Motor neuron (in vitro differentiated cells): ENCODE measurements at regions not wholly inside any gene's neighbourhood (a gene's known extent, or its start where the extent isn't known, plus 50 kb on each side); places are given as distances from the start of the nearest gene placed in this dataset.
"Not testable (repeated sequence)": the region's sequence is repeated elsewhere in the genome, so short reads cannot be mapped to it uniquely, and the experiment has no call there.

Experiments
- ATAC-seq, 8 experiments: fragments of 200-7000 bp; cut with Tn5 transposase; replicated peaks in 6 of 8; 2 replicates each; pipeline ENCODE4 v1.8.0; 2021; ENCODE audit warnings: mild to moderate bottlenecking in 8 of 8, moderate library complexity in 8 of 8
- H3K27ac ChIP-seq, 2 donors: fragments of 250-450 bp; sonication (Bioruptor Pico); 2 replicates each; pipeline ENCODE4 v1.9.0; 2021; ENCODE audit warnings: antibody characterized with exemption in 2 of 2, mild to moderate bottlenecking in 2 of 2, moderate library complexity in 1 of 2
- H3K4me1 ChIP-seq, 2 donors: fragments of 250-450 bp; sonication (Bioruptor Pico); replicated peaks in 1 of 2; 2 replicates each; pipeline ENCODE4 v1.6.1; 2021; ENCODE audit warnings: antibody characterized with exemption in 2 of 2, mild to moderate bottlenecking in 2 of 2, moderate library complexity in 1 of 2
- H3K4me3 ChIP-seq, 5 donors: fragments of 250-450 bp; sonication (Bioruptor Pico); 2 replicates each; pipeline ENCODE4 v1.9.0; 2021; ENCODE audit warnings: antibody characterized with exemption in 5 of 5, mild to moderate bottlenecking in 5 of 5, moderate library complexity in 4 of 5
- WGBS, 10 experiments: fragments of 450-650 bp; shearing (Covaris generic); methylation state at CpG; one replicate each; pipeline ENCODE4 v1.0.0; 2022; 5-methylcytosine and 5-hydroxymethylcytosine counted together
- in situ Hi-C, 9 experiments: fragments of 400-800 bp; cut with MboI; loops; one replicate each; pipeline ENCODE4 v1.15.0; 2021; ENCODE audit warnings: low sequenced_read_pairs in 9 of 9, low pct_unique_long_range_greater_than_20kb in 2 of 9; ENCODE audit not compliant: unreplicated experiment in 9 of 9

DNA sequence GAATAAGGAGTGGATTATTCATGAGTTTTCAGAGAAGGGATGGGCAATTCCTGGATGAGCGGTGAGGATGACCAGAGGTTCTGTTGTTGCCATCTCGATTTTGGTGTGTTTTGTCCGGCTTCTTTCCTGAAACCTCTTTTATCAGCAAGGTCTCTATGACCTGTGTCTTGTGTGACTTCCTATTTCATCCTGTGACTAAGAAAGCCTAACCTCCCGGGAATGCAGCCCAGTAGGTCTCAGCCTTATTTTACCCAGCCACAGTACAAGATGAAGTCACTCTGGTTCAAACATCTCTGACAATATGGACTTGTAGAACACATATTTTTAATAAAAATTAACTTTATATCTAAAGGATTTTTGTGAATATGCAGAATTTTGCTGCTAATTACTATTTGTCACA lies 716.4 kb downstream of the FSCB start:
- Histone ChIP-seq H3K27ac (no peak overlapping the region), H3K4me1 (no peaks in the 10 kb centered on the region), H3K4me3 (no peak overlapping the region)
- peak in 2 of 8 experiments; percentile 31 to 41 for ATAC-seq
- in situ Hi-C loops: no loop called here
- WGBS, 10 experiments: 0 to 100% (median 60%) methylated on average over 1 to 4 of the region's 4 CpGs; no CpG with 5 or more reads in 1 of the 10 experiments

DNA sequence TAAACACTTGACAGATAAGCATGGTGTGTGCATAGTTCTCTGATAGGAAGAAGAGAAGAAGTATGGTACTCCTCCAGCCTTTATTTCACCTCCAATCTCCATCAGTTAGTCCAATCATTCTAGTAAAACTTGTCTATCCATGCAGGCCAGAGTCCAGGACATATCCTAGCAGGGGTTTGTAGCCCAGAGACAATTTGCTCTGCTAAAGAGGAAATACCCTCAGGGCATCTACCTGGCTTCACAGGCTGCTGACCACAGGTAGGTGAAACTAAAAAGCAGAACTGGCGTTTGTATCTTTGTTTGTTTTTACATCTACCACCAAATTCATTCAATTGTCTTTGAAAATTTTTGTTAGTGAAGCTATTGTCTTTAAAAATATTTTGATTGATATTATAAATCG lies 717.6 kb downstream of the FSCB start:
- Histone ChIP-seq H3K4me1 (no peaks in the 10 kb centered on the region), H3K4me3 (no peak overlapping the region), H3K27ac (no peak overlapping the region)
- WGBS, 10 experiments: 0 to 100% (median 78%) methylated on average over 2 of the region's 2 CpGs; no CpG with 5 or more reads in 3 of the 10 experiments
- in situ Hi-C loops: no loop called here
- no peak for ATAC-seq

DNA sequence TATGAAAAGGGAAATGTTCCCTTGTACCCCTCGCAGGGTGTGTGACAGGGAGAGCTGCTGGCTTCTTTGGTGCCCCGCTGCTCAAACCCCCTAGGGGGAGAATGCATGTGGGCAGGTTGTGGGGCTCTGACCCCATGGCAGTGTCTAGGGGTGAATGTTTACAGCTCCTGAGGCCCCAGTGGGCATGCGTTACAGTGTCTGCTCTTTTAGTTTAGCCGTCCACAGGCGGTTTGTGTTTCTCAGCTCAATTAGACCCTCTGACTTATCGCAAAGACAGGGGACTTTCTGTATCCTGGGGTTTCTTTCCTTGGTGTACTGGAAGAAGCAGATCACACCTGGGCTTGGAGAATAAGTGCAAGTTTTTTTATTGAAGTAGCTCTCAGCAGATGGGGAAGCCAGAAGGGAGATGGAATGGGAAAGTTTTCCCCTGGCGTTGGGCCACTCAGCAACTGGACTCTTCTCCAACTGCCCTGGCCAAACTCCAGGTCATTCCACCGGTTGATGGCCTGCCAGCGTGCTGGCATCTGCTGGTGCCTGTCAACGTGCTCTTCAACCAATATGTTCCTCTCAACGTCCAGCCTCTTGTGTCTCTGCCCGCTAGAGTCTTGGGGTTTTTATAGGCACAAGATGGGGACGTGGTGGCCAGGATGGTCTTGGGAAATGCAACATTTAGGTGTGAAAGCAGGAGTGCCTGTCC lies 720.9 kb downstream of the FSCB start:
- Histone ChIP-seq H3K27ac (no peak overlapping the region), H3K4me3 (no peak overlapping the region), H3K4me1 (no peaks in the 10 kb centered on the region)
- in situ Hi-C loops: no loop called here
- WGBS, 10 experiments: 0 to 93% (median 80%) methylated on average over 1 to 10 of the region's 13 CpGs; no CpG with 5 or more reads in 1 of the 10 experiments
- ATAC-seq: no peak

DNA sequence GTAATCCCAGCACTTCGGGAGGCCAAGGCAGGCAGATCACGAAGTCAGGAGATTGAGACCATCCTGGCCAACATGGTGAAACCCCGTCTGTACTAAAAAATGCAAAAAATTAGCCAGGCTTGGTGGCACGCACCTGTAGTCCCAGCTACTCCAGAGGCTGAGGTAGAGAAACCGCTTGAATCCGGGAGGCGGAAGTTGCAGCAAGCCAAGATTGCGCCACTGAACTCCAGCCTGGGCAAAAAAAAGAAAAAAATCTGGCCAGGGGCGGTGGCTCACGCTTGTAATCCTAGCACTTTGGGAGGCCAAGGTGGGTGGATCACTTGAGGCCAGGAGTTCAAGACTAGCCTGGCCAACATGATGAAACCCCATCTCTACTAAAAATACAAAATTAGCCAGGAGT lies 722.7 kb downstream of the FSCB start:
- H3K4me3 ChIP-seq, ATAC-seq, H3K27ac ChIP-seq, in situ Hi-C loops, H3K4me1 ChIP-seq: not testable (repeated sequence)
- 42 to 100% (median 86%) methylated on average over 1 to 10 of the region's 10 CpGs; no CpG with 5 or more reads in 2 of the 10 experiments for WGBS, 10 experiments

DNA sequence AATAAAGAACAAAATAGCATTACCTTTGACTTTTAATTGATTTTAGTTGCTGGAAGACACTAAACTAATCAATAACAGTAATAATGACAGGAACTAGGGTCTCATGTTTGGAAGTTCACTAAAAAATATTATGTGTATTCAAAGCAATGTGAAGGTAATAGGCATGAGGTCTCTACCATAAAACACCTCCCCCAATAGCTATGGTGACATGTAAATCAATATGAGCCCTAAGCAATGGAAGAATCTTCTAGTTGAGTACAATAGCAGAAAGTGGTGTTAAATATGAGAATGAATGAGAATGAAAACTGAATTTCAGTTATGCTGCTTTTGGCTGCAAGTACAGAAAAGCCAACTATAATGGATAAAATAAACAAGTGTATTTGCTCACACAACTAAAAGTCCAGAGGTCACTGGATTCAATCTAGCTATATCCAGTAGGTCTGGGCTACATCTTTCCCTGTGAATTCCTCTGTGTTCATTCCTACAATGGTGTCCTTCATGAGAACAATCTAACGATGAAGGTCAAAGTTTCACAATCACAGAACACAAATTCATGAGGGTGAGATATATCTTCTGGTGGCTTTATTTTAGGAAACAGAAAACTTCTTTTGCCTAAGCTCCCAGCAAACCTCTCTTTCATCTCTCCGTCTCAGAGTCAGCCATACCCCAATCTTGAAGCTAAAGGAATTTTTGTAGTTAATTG lies 728.0 kb downstream of the FSCB start:
- Histone ChIP-seq H3K27ac (no peak overlapping the region), H3K4me3 (no peak overlapping the region), H3K4me1 (no peaks in the 10 kb centered on the region)
- no peak for ATAC-seq
- WGBS, 10 experiments: 0 to 100% (median 57%) methylated on average over 1 to 2 of the region's 2 CpGs; no CpG with 5 or more reads in 1 of the 10 experiments
- in situ Hi-C loops: no loop called here

DNA sequence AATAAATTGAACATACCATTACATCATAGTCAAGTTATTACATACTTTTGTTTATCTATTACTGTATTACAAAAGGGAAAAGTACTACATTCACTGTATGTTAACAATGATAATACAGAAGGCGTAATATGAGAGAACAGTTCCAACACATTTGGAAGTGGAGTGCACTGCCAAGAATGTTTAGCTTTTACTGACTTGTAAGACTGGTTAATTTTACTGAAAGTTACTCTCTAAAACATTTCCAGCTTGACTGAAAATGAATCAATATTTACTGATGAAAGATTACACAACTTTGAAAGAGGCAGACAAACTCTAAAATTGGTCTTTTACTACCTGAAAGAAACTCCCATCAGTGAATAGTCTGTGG lies 728.5 kb downstream of the FSCB start:
- ATAC-seq: no peak

DNA sequence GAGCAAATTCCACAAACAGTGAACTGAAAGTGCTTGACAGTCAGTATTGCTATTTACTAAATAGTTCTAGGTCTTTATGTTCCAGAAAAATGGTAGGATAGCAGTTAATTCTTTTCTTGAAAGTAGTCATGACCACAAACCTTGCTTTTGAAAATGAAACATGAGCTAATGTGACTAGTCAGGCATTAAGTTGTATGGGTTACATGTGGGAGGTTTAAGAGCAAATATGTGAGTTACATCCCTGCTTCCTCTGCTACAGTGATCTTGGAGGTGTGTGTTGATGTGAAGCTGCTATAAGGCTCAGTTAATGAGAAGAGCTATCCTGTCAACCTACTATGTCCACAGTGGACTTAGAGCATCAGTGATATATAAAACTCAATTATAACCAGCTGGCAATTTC lies 741.6 kb downstream of the FSCB start:
- no peak for ATAC-seq
- Histone ChIP-seq H3K4me1 (no peaks in the 10 kb centered on the region), H3K27ac (no peak overlapping the region), H3K4me3 (no peak overlapping the region)
- in situ Hi-C loops: no loop called here

More for the DNA sequence above, 728.5 kb downstream of the FSCB start:
- Histone ChIP-seq H3K4me1 (no peaks in the 10 kb centered on the region), H3K27ac (no peak overlapping the region), H3K4me3 (no peak overlapping the region)
- in situ Hi-C loops: no loop called here
- WGBS, 10 experiments: 0 to 100% (median 100%) methylated on average over 1 of the region's 1 CpG; no CpG with 5 or more reads in 1 of the 10 experiments

DNA sequence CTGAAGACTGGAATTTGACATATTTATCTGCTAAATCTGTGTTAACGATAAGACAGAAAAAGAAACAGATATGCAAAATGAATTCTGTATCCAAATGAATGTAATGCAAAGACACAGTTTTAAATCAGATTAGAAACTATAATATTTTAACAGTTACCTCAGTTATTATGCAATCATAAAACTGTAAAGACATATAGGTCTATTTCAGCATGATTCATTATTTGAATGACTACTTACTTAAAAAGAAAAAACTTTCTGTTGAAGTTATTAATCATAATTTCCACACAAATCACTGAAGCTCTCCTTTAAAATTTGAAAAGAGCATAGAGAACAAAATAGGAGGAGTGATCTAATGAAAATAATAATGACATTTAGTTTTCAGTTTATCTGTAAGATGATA lies 742.6 kb downstream of the FSCB start:
- WGBS, 10 experiments: 0 to 100% (median 89%) methylated on average over 1 of the region's 1 CpG
- no peaks in the 10 kb centered on the region for H3K4me1 ChIP-seq
- no peak overlapping the region for H3K4me3 ChIP-seq
- in situ Hi-C loops: no loop called here
- no peak for ATAC-seq
- H3K27ac ChIP-seq: no peak overlapping the region

DNA sequence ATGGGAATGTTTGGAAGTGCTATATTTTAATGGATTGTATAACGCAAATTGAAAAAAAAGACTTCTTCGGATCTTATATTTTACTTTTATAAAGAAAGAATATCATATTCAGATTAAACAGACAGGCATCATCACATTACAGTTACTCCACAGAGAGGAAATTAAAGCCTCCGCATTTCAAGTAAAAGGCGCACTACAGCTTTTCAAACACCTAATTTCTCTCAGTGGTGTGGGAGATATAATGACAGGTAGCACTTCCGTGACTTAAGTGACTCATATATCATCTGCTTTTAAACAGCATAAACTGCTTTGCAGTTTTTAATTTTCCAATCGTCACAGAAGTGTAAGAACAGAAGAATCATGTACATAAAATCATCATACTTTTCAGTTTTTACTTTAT lies 751.4 kb downstream of the FSCB start:
- ATAC-seq: no peak
- in situ Hi-C loops: no loop called here
- Histone ChIP-seq H3K4me1 (peaks cover 0 to 9% of the 10 kb centered on the region in 2 donors), H3K27ac (no peak overlapping the region), H3K4me3 (no peak overlapping the region)
- 4 to 94% (median 74%) methylated on average over 1 to 6 of the region's 6 CpGs for WGBS, 10 experiments

DNA sequence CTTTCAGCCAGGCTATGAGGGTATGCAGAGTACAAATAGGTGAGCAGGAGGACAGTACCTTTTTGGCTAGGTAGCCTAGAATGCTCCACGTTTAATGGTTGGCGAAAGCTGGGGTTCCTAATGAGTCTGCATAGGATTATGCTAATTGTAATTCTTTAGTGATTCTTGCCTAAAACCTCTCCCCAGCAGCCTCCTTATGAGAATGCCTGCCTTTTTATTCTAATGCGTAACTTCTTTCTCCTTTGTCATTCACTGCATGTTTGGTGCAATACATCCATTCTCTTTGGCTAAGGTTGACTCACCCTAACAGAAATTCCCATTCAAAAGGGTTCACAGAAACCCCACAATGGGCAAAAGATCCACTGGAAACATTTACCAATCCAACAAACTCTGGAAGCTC lies 752.2 kb downstream of the FSCB start:
- no peak overlapping the region for H3K27ac ChIP-seq
- ATAC-seq: peak in 3 of 8 experiments; percentile 68 to 74 (median 73)
- in situ Hi-C loops: no loop called here
- H3K4me1 ChIP-seq: peaks cover 0 to 9% of the 10 kb centered on the region in 2 donors
- no peak overlapping the region for H3K4me3 ChIP-seq
- WGBS, 10 experiments: 0 to 92% (median 52%) methylated on average over 1 to 3 of the region's 3 CpGs; no CpG with 5 or more reads in 1 of the 10 experiments

DNA sequence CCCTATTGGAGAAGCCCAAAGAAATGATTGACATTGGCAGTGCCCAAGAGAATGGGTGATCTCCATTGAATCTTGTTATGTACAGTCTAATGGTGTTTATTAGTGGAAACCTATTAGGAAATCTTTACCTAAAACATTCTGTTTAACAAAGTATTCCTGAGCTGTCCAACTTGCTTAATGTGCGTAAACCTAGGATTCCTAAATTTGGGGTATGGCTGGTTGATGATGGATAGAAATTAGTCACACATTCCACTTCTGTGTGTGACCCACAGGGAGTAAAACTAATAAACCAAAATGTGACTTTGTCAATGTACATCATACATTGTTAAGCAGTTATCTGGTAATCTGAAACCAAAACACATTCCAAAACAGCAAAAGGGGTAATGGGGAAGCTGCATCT lies 761.3 kb downstream of the FSCB start:
- Histone ChIP-seq H3K4me1 (no peaks in the 10 kb centered on the region), H3K27ac (no peak overlapping the region), H3K4me3 (no peak overlapping the region)
- no peak for ATAC-seq
- 14 to 100% (median 92%) methylated on average over 1 of the region's 1 CpG; no CpG with 5 or more reads in 5 of the 10 experiments for WGBS, 10 experiments
- in situ Hi-C loops: no loop called here

DNA sequence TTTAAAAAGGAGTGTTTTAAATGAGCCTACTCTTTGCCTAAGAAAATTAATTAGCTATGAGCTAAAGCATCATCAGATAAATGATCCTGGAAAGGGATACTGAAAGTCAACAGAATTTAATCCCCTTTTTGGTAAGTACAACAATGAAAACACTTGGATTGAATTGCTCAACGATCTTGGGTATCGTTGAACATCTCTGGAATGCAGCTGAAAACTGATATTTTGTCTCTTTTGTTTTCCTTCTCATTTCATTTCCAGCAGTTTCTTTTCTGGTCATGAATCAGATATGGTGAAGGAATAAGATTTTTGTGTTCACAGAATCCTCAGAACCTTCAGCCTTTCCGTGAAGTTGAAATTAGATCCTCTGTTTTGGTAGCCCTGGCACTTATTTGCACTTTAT lies 771.2 kb downstream of the FSCB start:
- 0 to 100% (median 83%) methylated on average over 1 to 3 of the region's 3 CpGs; no CpG with 5 or more reads in 1 of the 10 experiments for WGBS, 10 experiments
- in situ Hi-C loops: no loop called here

DNA sequence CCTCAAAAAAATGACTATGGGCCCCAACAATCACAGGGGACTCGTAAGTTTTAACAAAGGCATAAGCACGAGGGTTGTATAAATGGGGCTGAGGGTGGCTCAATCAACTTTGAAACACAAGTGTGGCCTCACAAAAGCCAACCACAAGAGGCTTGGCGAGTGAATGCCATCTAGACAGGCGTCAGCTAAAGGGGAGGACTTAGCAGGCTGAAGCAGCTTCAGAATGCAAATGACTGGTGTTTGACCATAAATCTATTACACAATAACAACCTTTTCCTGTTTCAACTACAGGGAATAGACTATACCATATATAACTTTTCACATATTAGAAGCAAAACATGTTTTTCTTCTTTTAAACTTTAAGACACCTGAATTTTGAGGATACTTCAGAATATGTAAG lies 777.9 kb downstream of the FSCB start:
- in situ Hi-C loops: no loop called here
- no peak overlapping the region for H3K27ac ChIP-seq
- H3K4me3 ChIP-seq: no peak overlapping the region
- WGBS, 10 experiments: 0 to 56% (median 25%) methylated on average over 2 to 4 of the region's 4 CpGs; no CpG with 5 or more reads in 2 of the 10 experiments
- peak in 4 of 8 experiments; percentile 33 to 60 (median 50) for ATAC-seq
- peaks cover 0 to 8% of the 10 kb centered on the region in 2 donors for H3K4me1 ChIP-seq

More for the DNA sequence above, 771.2 kb downstream of the FSCB start:
- Histone ChIP-seq H3K4me3 (no peak overlapping the region), H3K4me1 (no peaks in the 10 kb centered on the region), H3K27ac (no peak overlapping the region)
- ATAC-seq: no peak

DNA sequence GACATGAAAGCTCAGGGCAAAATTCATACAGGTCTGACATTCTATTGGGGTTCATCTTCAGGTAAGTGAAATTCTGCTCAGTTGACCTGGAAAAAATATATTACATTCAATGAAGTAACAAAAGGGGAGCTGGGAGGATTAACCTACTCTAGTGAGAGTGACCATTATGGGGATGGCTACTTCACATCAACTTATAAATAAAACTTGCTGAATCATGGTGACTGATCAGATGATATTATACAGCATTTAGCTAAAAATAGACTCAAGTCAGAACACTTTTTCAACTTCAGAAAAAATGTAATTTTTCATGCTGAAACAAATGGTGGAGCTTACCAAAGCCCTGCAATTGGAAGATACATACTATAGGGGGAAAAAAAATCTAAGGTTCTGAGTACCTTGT lies 800.2 kb downstream of the FSCB start:
- ATAC-seq: peak in 4 of 8 experiments; percentile 38 to 71 (median 56)
- no peak overlapping the region for H3K27ac ChIP-seq
- in situ Hi-C loops: no loop called here
- no peak overlapping the region for H3K4me3 ChIP-seq
- no peaks in the 10 kb centered on the region for H3K4me1 ChIP-seq
